ENCODE measurements at regions not wholly inside any gene's neighbourhood (a gene's known extent, or its start where the extent isn't known, plus 50 kb on each side); places are given as distances from the start of the nearest gene placed in this dataset.

DNA sequence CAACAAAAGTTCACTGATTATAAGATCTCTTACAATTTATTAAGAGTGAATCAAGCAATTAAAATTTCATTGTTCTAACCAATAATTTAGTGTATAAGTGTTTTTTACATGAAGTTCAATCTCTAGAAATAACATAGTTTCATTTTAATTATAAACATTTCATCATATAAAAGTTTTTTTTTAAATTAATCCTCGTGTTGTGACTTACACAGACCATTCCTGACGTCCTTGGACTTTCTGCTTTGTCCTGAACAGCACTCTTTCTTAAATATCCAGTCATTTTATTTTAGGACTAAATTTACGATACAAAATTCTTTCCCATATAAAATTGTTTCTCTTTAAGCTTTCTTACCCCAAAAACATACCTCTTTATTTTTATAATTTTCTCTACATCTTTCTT is 841.7 kb upstream of the POU3F4 start:
- Histone ChIP-seq H3K27ac (ENCODE audit: low read depth, low read length) (no peak overlapping the region), H3K4me3 (ENCODE audit: extremely low read depth in 1 of 4, insufficient read depth in 2 of 4, low read depth in 3 of 4, low read length in 4 of 4) (no peak overlapping the region), H3K18ac (ENCODE audit: extremely low read depth, low read length) (no peak overlapping the region), H2BK15ac (ENCODE audit: low read length) (no peak overlapping the region), H2BK120ac (replicated peaks; ENCODE audit: low read depth, low read length) (no peak overlapping the region), H3K4me2 (ENCODE audit: insufficient read depth in 1 of 2, low read depth in 2 of 2, low read length in 2 of 2) (no peak overlapping the region), H3K79me1 (ENCODE audit: low read depth, low read length) (no peaks in the 10 kb centered on the region), H4K91ac (replicated peaks; ENCODE audit: insufficient read length, low read length) (no peak overlapping the region), H2AFZ (ENCODE audit: low read length) (no peak overlapping the region), H3K4me1 (replicated peaks in 1 of 4; ENCODE audit: control insufficient read depth in 3 of 4, insufficient read depth in 4 of 4, low read length in 3 of 4) (no peaks in the 10 kb centered on the region), H4K5ac (ENCODE audit: insufficient read length, low read depth, low read length) (no peak overlapping the region), H3K14ac (ENCODE audit: insufficient read length) (no peak overlapping the region), H2BK20ac (ENCODE audit: low read length) (no peak overlapping the region), H3K23me2 (ENCODE audit: low read depth, low read length) (no peaks in the 10 kb centered on the region), H3K36me3 (ENCODE audit: control insufficient read depth in 2 of 4, insufficient read depth in 4 of 4, low read length in 3 of 4) (no peaks in the 10 kb centered on the region), H3K56ac (replicated peaks; ENCODE audit: insufficient read length, low read depth, low read length) (no peak overlapping the region), H3K23ac (ENCODE audit: insufficient read length) (no peak overlapping the region), H2BK12ac (ENCODE audit: low read depth, low read length) (no peak overlapping the region), H2AK5ac (ENCODE audit: low read depth, low read length) (no peak overlapping the region), H3K79me2 (ENCODE audit: control insufficient read depth in 1 of 2, insufficient read depth in 2 of 2, low read length in 2 of 2) (no peaks in the 10 kb centered on the region), H3K27me3 (replicated peaks in 1 of 4; ENCODE audit: control insufficient read depth in 3 of 4, extremely low read depth in 1 of 4, insufficient read depth in 3 of 4, low read length in 3 of 4) (no peaks in the 10 kb centered on the region), H3K4ac (replicated peaks; ENCODE audit: insufficient read length, low read depth, low read length) (no peak overlapping the region), H3K9me3 (ENCODE audit: insufficient read depth in 2 of 2, low read depth in 1 of 2, low read length in 1 of 2) (peaks cover 0 to 3% of the 10 kb centered on the region in 2 experiments; a peak in 1 of 4 replicates), H4K20me1 (replicated peaks in 1 of 2; ENCODE audit: control insufficient read depth in 1 of 2, insufficient read depth in 2 of 2, low read length in 2 of 2) (no peaks in the 10 kb centered on the region), H4K8ac (ENCODE audit: extremely low read depth, insufficient read depth, low read length) (no peak overlapping the region), H2BK5ac (ENCODE audit: low read depth, low read length) (no peak overlapping the region), H3K9ac (replicated peaks in 1 of 4; ENCODE audit: extremely low read depth in 1 of 4, low read depth in 3 of 4, low read length in 3 of 4) (no peak overlapping the region)
- no peak for TF ChIP-seq RNF2 (IDR thresholded peaks at IDR 0.05; ENCODE audit: borderline replicate concordance, low read depth, low read length, missing control alignments, poor library complexity, severe bottlenecking)
- TF ChIP-seq CTCF (IDR thresholded peaks at IDR 0.05; ENCODE audit: control extremely low read depth in 1 of 3, insufficient read depth in 1 of 3, low read depth in 1 of 3, low read length in 3 of 3), result no peak
- TF ChIP-seq JUND (IDR thresholded peaks at IDR 0.05; ENCODE audit: low read length), result no peak
- no peak for TF ChIP-seq SAP30 (IDR thresholded peaks at IDR 0.05; ENCODE audit: insufficient read depth, insufficient replicate concordance, low read length)
- TF ChIP-seq SIRT6 (IDR thresholded peaks at IDR 0.05; ENCODE audit: low read length), result no peak
- TF ChIP-seq SRF (IDR thresholded peaks at IDR 0.05; ENCODE audit: low read depth, low read length), result no peak
- TF ChIP-seq TEAD4 (IDR thresholded peaks at IDR 0.05; ENCODE audit: low read depth, low read length), result no peak
- no peak for TF ChIP-seq CEBPB (IDR thresholded peaks at IDR 0.05; ENCODE audit: low read depth, low read length)
- TF ChIP-seq TCF12 (IDR thresholded peaks at IDR 0.05; ENCODE audit: low read depth, low read length), result no peak
- TF ChIP-seq RAD21 (IDR thresholded peaks at IDR 0.05 in 1 of 2, conservative IDR thresholded peaks at IDR 0.05 in 1 of 2; ENCODE audit: low read depth in 2 of 2, low read length in 2 of 2), result no peak
- no peak for TF ChIP-seq KDM4A (IDR thresholded peaks at IDR 0.05; ENCODE audit: low read depth, low read length, severe bottlenecking)
- TF ChIP-seq TBP (IDR thresholded peaks at IDR 0.05; ENCODE audit: low read depth, low read length), result no peak
- no peak for TF ChIP-seq YY1 (IDR thresholded peaks at IDR 0.05; ENCODE audit: low read depth, low read length)
- no peak for DNase-seq (ENCODE audit: low read depth in 1 of 2, low spot score in 2 of 2)
- no peak for FAIRE-seq
- CTCF ChIA-PET (ENCODE audit: partially characterized antibody), result no interaction called here
- 71% methylated on average over 3 of the region's 3 CpGs; no CpG with 5 or more reads in 1 of the 2 experiments for WGBS, 2 experiments (ENCODE audit: extremely low coverage in 1 of 2, insufficient coverage in 1 of 2, insufficient read length in 1 of 2, insufficient replicate concordance in 2 of 2, low coverage in 1 of 2, low lambda C conversion rate in 2 of 2, missing lambda C conversion rate in 1 of 2)
- POLR2A ChIA-PET (ENCODE audit: partially characterized antibody), result no interaction called here

Measured in H1 (cell line).